A673 (cell line): ENCODE measurements at regions not wholly inside any gene's neighbourhood (a gene's known extent, or its start where the extent isn't known, plus 50 kb on each side); places are given as distances from the start of the nearest gene placed in this dataset.

Source experiments
- BruUV-seq: library from RNA; stranded (reverse); fragments of 400-500 nt; replicated peaks from 2 replicates; lab custom pipeline; 2021; lab: Mats Ljungman, UMichigan
- CTCF ChIA-PET: fragments of 300-600 bp; sonication (Branson Sonifier 250); formaldehyde crosslinking; loops from one replicate; lab custom pipeline; 2022; ENCODE audit warnings: antibody characterized with exemption; lab: Charles Lee
- POLR2A ChIA-PET: fragments of 300-600 bp; sonication (Branson Sonifier 250); formaldehyde crosslinking; loops from one replicate; lab custom pipeline; 2022; ENCODE audit warnings: antibody characterized with exemption; ENCODE audit not compliant: low non-redundant PET; lab: Charles Lee
- DNase-seq: peaks from one replicate; pipeline ENCODE4 v3.0.0-alpha.2; 2015; ENCODE audit warnings: low spot score
- H3K27ac ChIP-seq: fragments of 200-600 bp; sonication (generic); 2 replicates; pipeline ENCODE4 v1.5.1; 2016; ENCODE audit warnings: mixed run types, low read depth, mild to moderate bottlenecking, mixed read lengths, antibody characterized with exemption, low read length; ENCODE audit not compliant: poor library complexity, severe bottlenecking
- H3K27me3 ChIP-seq: fragments of 200-600 bp; sonication (generic); replicated peaks from 2 replicates; pipeline ENCODE4 v1.6.1; 2017; ENCODE audit warnings: mixed run types, low read depth, mild to moderate bottlenecking, mixed read lengths, antibody characterized with exemption, low read length; ENCODE audit not compliant: insufficient read depth, poor library complexity
- H3K36me3 ChIP-seq: fragments of 200-600 bp; sonication (generic); 2 replicates; pipeline ENCODE4 v1.6.1; 2016; ENCODE audit warnings: mixed run types, mild to moderate bottlenecking, mixed read lengths, antibody characterized with exemption, low read length; ENCODE audit not compliant: insufficient read depth, poor library complexity, severe bottlenecking
- H3K4me1 ChIP-seq: fragments of 200-600 bp; sonication (generic); 2 replicates; pipeline ENCODE4 v1.6.1; 2017; ENCODE audit warnings: mixed run types, mild to moderate bottlenecking, mixed read lengths, antibody characterized with exemption, low read length; ENCODE audit not compliant: insufficient read depth, poor library complexity, severe bottlenecking
- H3K4me3 ChIP-seq: fragments of 200-600 bp; sonication (generic); 2 replicates; pipeline ENCODE4 v1.5.1; 2016; ENCODE audit warnings: low read depth, mixed run types, mild to moderate bottlenecking, mixed read lengths, low read length; ENCODE audit not compliant: poor library complexity, severe bottlenecking
- H3K9me3 ChIP-seq: fragments of 200-600 bp; sonication (generic); 2 replicates; pipeline ENCODE4 v1.6.1; 2016; ENCODE audit warnings: mixed run types, low read depth, mild to moderate bottlenecking, mixed read lengths, antibody characterized with exemption, low read length; ENCODE audit not compliant: poor library complexity, severe bottlenecking
- EZH2 ChIP-seq: fragments of 200-600 bp; sonication (generic); IDR thresholded peaks from 2 replicates; pipeline ENCODE4 v1.6.1; 2017; ENCODE audit warnings: borderline replicate concordance, low read depth, mild to moderate bottlenecking, mixed read lengths, antibody characterized with exemption, low read length; ENCODE audit not compliant: poor library complexity, severe bottlenecking
- intact Hi-C: fragments of 100-400 bp; cut with micrococcal nuclease; formaldehyde crosslinking; loops from one replicate; pipeline ENCODE4 v1.10.0; 2022; ENCODE audit not compliant: unreplicated experiment
- TF ChIP-seq, protein P1 (sequence below): fragments of 300-800, 200-600 bp; sonication (generic); conservative IDR thresholded peaks from 2 replicates; pipeline ENCODE4 v1.5.1; 2017; ENCODE audit warnings: low read depth, mild to moderate bottlenecking, antibody characterized with exemption, low read length, moderate library complexity, mixed read lengths

DNA sequence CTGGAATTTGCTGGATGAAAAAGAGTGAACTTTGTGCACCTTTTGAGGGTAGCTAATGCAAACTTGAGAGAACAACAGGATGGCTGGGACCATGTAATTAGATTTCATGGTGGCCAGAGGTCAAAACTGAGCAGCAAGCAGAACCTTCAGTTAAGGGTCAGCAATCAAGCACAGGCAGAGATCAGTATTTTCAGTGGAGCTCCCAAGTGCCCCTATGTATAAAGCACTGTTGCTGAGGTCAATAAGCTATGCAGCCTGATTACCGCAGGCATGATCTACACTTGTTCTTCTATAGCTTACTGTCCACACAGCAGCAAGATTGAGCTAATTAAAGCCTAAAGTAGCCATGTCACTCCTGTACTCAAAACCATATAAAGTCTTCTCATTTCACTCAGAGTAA is 62.1 kb upstream of the TMC1 start:
- POLR2A ChIA-PET, result interaction anchor here (0.5 kb wide), 1 partner anchor 93 kb away, joined by 5 read pairs; no protein-coding TSS in a partner anchor
- no peaks in the 10 kb centered on the region for H3K27me3 ChIP-seq
- BruUV-seq, result no TSS peak
- intact Hi-C loops, result no loop called here
- no peak overlapping the region for H3K4me3 ChIP-seq
- no peak for TF ChIP-seq EZH2
- TF ChIP-seq, protein P1, sequence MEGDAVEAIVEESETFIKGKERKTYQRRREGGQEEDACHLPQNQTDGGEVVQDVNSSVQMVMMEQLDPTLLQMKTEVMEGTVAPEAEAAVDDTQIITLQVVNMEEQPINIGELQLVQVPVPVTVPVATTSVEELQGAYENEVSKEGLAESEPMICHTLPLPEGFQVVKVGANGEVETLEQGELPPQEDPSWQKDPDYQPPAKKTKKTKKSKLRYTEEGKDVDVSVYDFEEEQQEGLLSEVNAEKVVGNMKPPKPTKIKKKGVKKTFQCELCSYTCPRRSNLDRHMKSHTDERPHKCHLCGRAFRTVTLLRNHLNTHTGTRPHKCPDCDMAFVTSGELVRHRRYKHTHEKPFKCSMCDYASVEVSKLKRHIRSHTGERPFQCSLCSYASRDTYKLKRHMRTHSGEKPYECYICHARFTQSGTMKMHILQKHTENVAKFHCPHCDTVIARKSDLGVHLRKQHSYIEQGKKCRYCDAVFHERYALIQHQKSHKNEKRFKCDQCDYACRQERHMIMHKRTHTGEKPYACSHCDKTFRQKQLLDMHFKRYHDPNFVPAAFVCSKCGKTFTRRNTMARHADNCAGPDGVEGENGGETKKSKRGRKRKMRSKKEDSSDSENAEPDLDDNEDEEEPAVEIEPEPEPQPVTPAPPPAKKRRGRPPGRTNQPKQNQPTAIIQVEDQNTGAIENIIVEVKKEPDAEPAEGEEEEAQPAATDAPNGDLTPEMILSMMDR, result no peak
- no peaks in the 10 kb centered on the region for H3K4me1 ChIP-seq
- H3K9me3 ChIP-seq, result no peaks in the 10 kb centered on the region
- DNase-seq, result no peak
- CTCF ChIA-PET, result no interaction called here
- H3K36me3 ChIP-seq, result no peaks in the 10 kb centered on the region
- H3K27ac ChIP-seq, result no peak overlapping the region

DNA sequence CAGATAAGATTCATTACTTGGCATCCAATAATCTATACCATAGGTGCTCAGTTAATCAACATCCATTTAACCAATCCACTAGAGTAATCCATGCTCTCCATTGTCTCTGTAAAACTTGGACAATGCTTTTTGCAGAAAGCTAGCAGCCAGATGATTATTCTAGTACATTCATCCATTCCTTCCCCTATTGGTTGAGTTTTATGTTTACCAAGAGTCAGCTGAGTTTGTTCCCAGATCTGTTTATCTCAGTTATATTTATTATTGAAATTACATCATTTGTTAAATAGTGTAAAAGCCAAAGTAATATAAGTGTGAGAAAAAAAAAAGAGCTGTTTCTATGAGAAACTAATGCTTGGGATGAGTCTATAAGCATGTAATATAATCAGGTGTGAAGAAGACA is 63.3 kb upstream of the TMC1 start:
- no peak for DNase-seq
- TF ChIP-seq EZH2, result no peak
- TF ChIP-seq, protein P1, result no peak
- no peaks in the 10 kb centered on the region for H3K4me1 ChIP-seq
- no peaks in the 10 kb centered on the region for H3K27me3 ChIP-seq
- H3K4me3 ChIP-seq, result no peak overlapping the region
- H3K9me3 ChIP-seq, result no peaks in the 10 kb centered on the region
- POLR2A ChIA-PET, result interaction anchor here (0.9 kb wide), 1 partner anchor 9 kb away, joined by 3 read pairs; no protein-coding TSS in a partner anchor
- H3K36me3 ChIP-seq, result no peaks in the 10 kb centered on the region
- intact Hi-C loops, result no loop called here
- no TSS peak for BruUV-seq
- CTCF ChIA-PET, result no interaction called here
- no peak overlapping the region for H3K27ac ChIP-seq

DNA sequence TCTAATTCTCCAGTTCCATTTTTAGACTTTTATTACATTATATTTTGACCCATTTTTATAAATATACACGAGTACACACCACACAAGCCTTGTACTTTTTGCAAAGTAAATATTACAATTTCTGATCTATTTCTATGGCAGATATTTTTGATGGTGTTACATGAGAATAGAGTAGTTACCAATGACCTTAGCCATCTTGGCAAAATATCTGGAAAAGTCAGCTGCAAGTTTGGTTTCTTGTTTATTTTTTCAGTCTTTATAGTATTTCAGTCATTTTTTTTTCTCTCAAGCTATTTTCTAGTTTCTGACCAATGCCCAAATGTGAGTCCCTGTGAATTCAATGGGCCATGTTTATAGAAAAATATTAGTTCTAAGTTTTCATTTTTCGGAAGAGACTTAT is 64.0 kb upstream of the TMC1 start:
- intact Hi-C loops, result no loop called here
- BruUV-seq, result no TSS peak
- H3K4me1 ChIP-seq, result no peaks in the 10 kb centered on the region
- H3K27ac ChIP-seq, result no peak overlapping the region
- no peak overlapping the region for H3K4me3 ChIP-seq
- no peaks in the 10 kb centered on the region for H3K9me3 ChIP-seq
- ChIA-PET CTCF (no interaction called here), POLR2A (no interaction called here)
- no peaks in the 10 kb centered on the region for H3K36me3 ChIP-seq
- no peaks in the 10 kb centered on the region for H3K27me3 ChIP-seq
- TF ChIP-seq EZH2, result no peak
- TF ChIP-seq, protein P1, result no peak
- no peak for DNase-seq
